Epithelial cell of prostate (primary cell): ENCODE measurements at regions not wholly inside any gene's neighbourhood (a gene's known extent, or its start where the extent isn't known, plus 50 kb on each side); places are given as distances from the start of the nearest gene placed in this dataset.
"Not testable (repeated sequence)": the region's sequence is repeated elsewhere in the genome, so short reads cannot be mapped to it uniquely, and the experiment has no call there.

ENCODE experiments used
- DNase-seq: peaks from one replicate; pipeline ENCODE4 v3.0.0-alpha.2; 2011; ENCODE audit warnings: low read depth, low spot score
- H3K27ac ChIP-seq: fragments of 450-650 bp; 2 replicates; pipeline ENCODE4 v1.5.1; 2017; ENCODE audit warnings: mild to moderate bottlenecking

- H3K27ac ChIP-seq: no peak overlapping the region
- no peak for DNase-seq
These were observed 89.5 kb downstream of the ZNF467 start for GRCh38 chr7:149683898-149684297.

- H3K27ac ChIP-seq: no peak overlapping the region
- DNase-seq: no peak
These were observed 90.2 kb downstream of the ZNF467 start for GRCh38 chr7:149683181-149683580.

GRCh38 chr7:149682038-149682437 lies 91.3 kb downstream of the ZNF467 start:
- DNase-seq: no peak

GRCh38 chr7:149681274-149681673 lies 92.1 kb downstream of the ZNF467 start:
- H3K27ac ChIP-seq: no peak overlapping the region
- DNase-seq: no peak

More at GRCh38 chr7:149682038-149682437, 91.3 kb downstream of the ZNF467 start:
- no peak overlapping the region for H3K27ac ChIP-seq

- H3K27ac ChIP-seq: no peak overlapping the region
- DNase-seq: no peak
These were observed 92.9 kb downstream of the ZNF467 start for GRCh38 chr7:149680331-149681025.

GRCh38 chr7:149674728-149675385 lies 98.5 kb downstream of the ZNF467 start:
- H3K27ac ChIP-seq: not testable (repeated sequence)

GRCh38 chr7:149673006-149673405 lies 100.4 kb downstream of the ZNF467 start:
- no peak overlapping the region for H3K27ac ChIP-seq
- DNase-seq: no peak

More at GRCh38 chr7:149674728-149675385, 98.5 kb downstream of the ZNF467 start:
- DNase-seq: not testable (repeated sequence)

- no peak for DNase-seq
- no peak overlapping the region for H3K27ac ChIP-seq
These were observed 103.1 kb downstream of the ZNF467 start for GRCh38 chr7:149670288-149670687.

GRCh38 chr7:149669121-149669818 lies 104.1 kb downstream of the ZNF467 start:
- no peak overlapping the region for H3K27ac ChIP-seq
- DNase-seq: no peak

GRCh38 chr7:149666360-149666945 lies 106.9 kb downstream of the ZNF467 start:
- no peak overlapping the region for H3K27ac ChIP-seq
- no peak for DNase-seq

- not testable (repeated sequence) for DNase-seq, H3K27ac ChIP-seq
These were observed 107.8 kb downstream of the ZNF467 start for GRCh38 chr7:149665618-149666017.

- no peak for DNase-seq
These were observed 108.7 kb downstream of the ZNF467 start for GRCh38 chr7:149664666-149665065.

GRCh38 chr7:149664176-149664575 lies 109.2 kb downstream of the ZNF467 start:
- no peak for DNase-seq
- H3K27ac ChIP-seq: no peak overlapping the region

More at GRCh38 chr7:149664666-149665065, 108.7 kb downstream of the ZNF467 start:
- H3K27ac ChIP-seq: no peak overlapping the region

GRCh38 chr7:149662591-149663095 lies 110.7 kb downstream of the ZNF467 start:
- no peak for DNase-seq
- H3K27ac ChIP-seq: no peak overlapping the region

GRCh38 chr7:149655784-149656183 lies 117.6 kb downstream of the ZNF467 start:
- no peak overlapping the region for H3K27ac ChIP-seq
- no peak for DNase-seq

GRCh38 chr7:149654588-149654987 lies 118.8 kb downstream of the ZNF467 start:
- H3K27ac ChIP-seq: no peak overlapping the region
- DNase-seq: no peak

- H3K27ac ChIP-seq, DNase-seq: not testable (repeated sequence)
These were observed 123.2 kb downstream of the ZNF467 start for GRCh38 chr7:149650190-149650589.

GRCh38 chr7:149644754-149645153 lies 128.6 kb downstream of the ZNF467 start:
- DNase-seq: no peak
- no peak overlapping the region for H3K27ac ChIP-seq

GRCh38 chr7:149642589-149642988 lies 130.8 kb downstream of the ZNF467 start:
- DNase-seq: no peak
- H3K27ac ChIP-seq: no peak overlapping the region

GRCh38 chr7:149638566-149639320 lies 134.6 kb downstream of the ZNF467 start:
- H3K27ac ChIP-seq: no peak overlapping the region
- DNase-seq: no peak
